WTC11 (cell line): ENCODE measurements at regions not wholly inside any gene's neighbourhood (a gene's known extent, or its start where the extent isn't known, plus 50 kb on each side); places are given as distances from the start of the nearest gene placed in this dataset.

Source experiments
- ATAC-seq: fragments of 200-7000 bp; cut with Tn5 transposase; 2 replicates; pipeline ENCODE4 v1.10.0; 2021; ENCODE audit warnings: mild to moderate bottlenecking, moderate library complexity
- CTCF ChIA-PET: fragments of 300-600 bp; sonication (Branson Sonifier 250); formaldehyde crosslinking; loops from one replicate; lab custom pipeline; 2021; ENCODE audit warnings: antibody characterized with exemption; lab: Charles Lee
- POLR2A ChIA-PET: fragments of 350-600 bp; sonication (Branson Sonifier 250); formaldehyde crosslinking; loops from one replicate; lab custom pipeline; 2021; ENCODE audit warnings: antibody characterized with exemption; lab: Charles Lee
- DNase-seq: peaks from one replicate; pipeline ENCODE4 v3.0.0; 2021; ENCODE audit warnings: low spot score
- H3K27ac Mint-ChIP-seq: 2 replicates; pipeline ENCODE4 v1.8.0; 2021; ENCODE audit warnings: mixed read lengths
- H3K27me3 Mint-ChIP-seq: 2 replicates; pipeline ENCODE4 v1.8.0; 2021; ENCODE audit warnings: low read depth, mild to moderate bottlenecking, moderate library complexity, mixed read lengths
- H3K36me3 Mint-ChIP-seq: 2 replicates; pipeline ENCODE4 v1.8.0; 2021; ENCODE audit warnings: mixed read lengths
- H3K4me1 Mint-ChIP-seq: 2 replicates; pipeline ENCODE4 v1.8.0; 2022; ENCODE audit warnings: mixed read lengths
- H3K4me3 Mint-ChIP-seq: 2 replicates; pipeline ENCODE4 v1.8.0; 2021; ENCODE audit warnings: mild to moderate bottlenecking, moderate library complexity, mixed read lengths
- H3K9me3 Mint-ChIP-seq: 2 replicates; pipeline ENCODE4 v1.8.0; 2021; ENCODE audit warnings: mixed read lengths
- FOXK1 ChIP-seq: sonication (generic); formaldehyde crosslinking; IDR thresholded peaks from 2 replicates; pipeline ENCODE4 v1.8.0; 2022; ENCODE audit warnings: mild to moderate bottlenecking, moderate library complexity, missing genetic modification reagents
- FOXP1 ChIP-seq: sonication (generic); formaldehyde crosslinking; IDR thresholded peaks from 2 replicates; pipeline ENCODE4 v1.8.0; 2022; ENCODE audit warnings: missing genetic modification reagents, mild to moderate bottlenecking, moderate library complexity, borderline replicate concordance
- GTF2I ChIP-seq: fragments of 250-450 bp; sonication (Bioruptor Pico); conservative IDR thresholded peaks from 2 replicates; pipeline ENCODE4 v1.4.0; 2021; ENCODE audit warnings: mild to moderate bottlenecking
- JAZF1 ChIP-seq: fragments of 250-450 bp; sonication (Bioruptor Pico); IDR thresholded peaks from 2 replicates; pipeline ENCODE4 v1.9.0; 2021; ENCODE audit warnings: moderate library complexity, mild to moderate bottlenecking, inconsistent platforms
- JUN ChIP-seq: sonication (generic); formaldehyde crosslinking; IDR thresholded peaks from 2 replicates; pipeline ENCODE4 v1.8.0; 2023; ENCODE audit warnings: mild to moderate bottlenecking, missing genetic modification reagents
- KAT7 ChIP-seq: sonication (generic); formaldehyde crosslinking; IDR thresholded peaks from 2 replicates; pipeline ENCODE4 v1.8.1; 2023; ENCODE audit warnings: missing genetic modification reagents, mild to moderate bottlenecking, borderline replicate concordance
- MYBL2 ChIP-seq: sonication (generic); formaldehyde crosslinking; IDR thresholded peaks from 2 replicates; pipeline ENCODE4 v1.8.1; 2023; ENCODE audit warnings: mild to moderate bottlenecking, moderate library complexity, missing genetic modification reagents
- NFE2L1 ChIP-seq: sonication (generic); formaldehyde crosslinking; IDR thresholded peaks from 2 replicates; pipeline ENCODE4 v1.8.1; 2023; ENCODE audit warnings: missing genetic modification reagents
- NFYB ChIP-seq: sonication (generic); formaldehyde crosslinking; conservative IDR thresholded peaks from 2 replicates; pipeline ENCODE4 v1.8.0; 2022; ENCODE audit warnings: low read depth, missing genetic modification reagents
- ZNF121 ChIP-seq: sonication (generic); formaldehyde crosslinking; IDR thresholded peaks from 2 replicates; pipeline ENCODE4 v1.8.0; 2023; ENCODE audit warnings: missing genetic modification reagents
- ZNF138 ChIP-seq: sonication (generic); formaldehyde crosslinking; conservative IDR thresholded peaks from 2 replicates; pipeline ENCODE4 v1.8.1; 2022; ENCODE audit warnings: mild to moderate bottlenecking, moderate library complexity, missing genetic modification reagents
- ZNF317 ChIP-seq: sonication (generic); formaldehyde crosslinking; IDR thresholded peaks from 2 replicates; pipeline ENCODE4 v1.8.1; 2023; ENCODE audit warnings: low read depth, mild to moderate bottlenecking, moderate library complexity, missing genetic modification reagents, borderline replicate concordance
- ZNF396 ChIP-seq: fragments of 250-450 bp; sonication (Bioruptor Pico); IDR thresholded peaks from 2 replicates; pipeline ENCODE4 v1.8.0; 2021; ENCODE audit warnings: mild to moderate bottlenecking, moderate library complexity, borderline replicate concordance
- ZNF671 ChIP-seq: fragments of 250-450 bp; sonication (Bioruptor Pico); IDR thresholded peaks from 2 replicates; pipeline ENCODE4 v1.8.0; 2021; ENCODE audit warnings: mild to moderate bottlenecking
- TF ChIP-seq, protein P1 (sequence below): sonication (generic); formaldehyde crosslinking; IDR thresholded peaks from 2 replicates; pipeline ENCODE4 v1.8.0; 2023; ENCODE audit warnings: missing genetic modification reagents, mild to moderate bottlenecking, borderline replicate concordance
- TF ChIP-seq, protein P2 (sequence below): sonication (generic); formaldehyde crosslinking; IDR thresholded peaks from 2 replicates; pipeline ENCODE4 v1.8.1; 2022; ENCODE audit warnings: low read depth, mild to moderate bottlenecking, moderate library complexity, missing genetic modification reagents, borderline replicate concordance
- TF ChIP-seq, protein P3 (sequence below): sonication (generic); formaldehyde crosslinking; IDR thresholded peaks from 2 replicates; pipeline ENCODE4 v1.8.1; 2023; ENCODE audit warnings: mild to moderate bottlenecking, missing genetic modification reagents
- TF ChIP-seq, protein P4 (sequence below): fragments of 250-450 bp; sonication (Bioruptor Pico); IDR thresholded peaks from 2 replicates; pipeline ENCODE4 v1.8.0; 2021; ENCODE audit warnings: mild to moderate bottlenecking
- TF ChIP-seq, protein P5 (sequence below): fragments of 250-450 bp; sonication (Bioruptor Pico); IDR thresholded peaks from 2 replicates; pipeline ENCODE4 v1.9.0; 2021; ENCODE audit warnings: mild to moderate bottlenecking
- TF ChIP-seq, protein P6 (sequence below): sonication (generic); formaldehyde crosslinking; IDR thresholded peaks from 2 replicates; pipeline ENCODE4 v1.8.0; 2022; ENCODE audit warnings: mild to moderate bottlenecking, missing genetic modification reagents
- TF ChIP-seq, protein P7 (sequence below): fragments of 200-600 bp; IDR thresholded peaks from 2 replicates; pipeline ENCODE4 v1.8.0; 2022; ENCODE audit warnings: antibody characterized with exemption

DNA sequence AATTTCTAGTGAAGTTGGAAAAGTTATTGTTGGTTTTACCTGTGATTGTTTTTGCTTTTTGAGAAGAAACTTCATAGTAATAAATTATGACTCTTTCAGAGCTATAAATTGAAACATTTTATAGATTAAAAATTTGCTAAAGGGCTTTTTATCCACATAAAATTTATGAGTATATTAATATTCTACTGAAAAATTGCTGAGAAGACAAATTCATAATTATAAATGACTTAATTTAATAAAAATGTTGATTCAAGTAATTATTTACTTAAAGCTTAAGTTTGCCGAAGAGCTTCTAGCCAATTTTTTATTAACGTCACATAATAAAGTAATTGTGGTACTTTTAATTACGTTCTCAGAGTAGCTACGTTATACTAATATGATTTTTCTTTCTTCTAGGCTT is 761.7 kb downstream of the DNAJB9 start:
- Mint-ChIP-seq H3K4me1 (no peaks in the 10 kb centered on the region), H3K36me3 (peaks cover 3% of the 10 kb centered on the region; the same call in 1 of the 2 replicates), H3K4me3 (no peak overlapping the region), H3K27ac (no peak overlapping the region), H3K9me3 (peaks cover 20% of the 10 kb centered on the region), H3K27me3 (no peaks in the 10 kb centered on the region; the same call in 1 of the 2 replicates)
- POLR2A ChIA-PET = no interaction called here
- TF ChIP-seq JUN (no peak), ZNF121 (CRISPR knock-in tag) (no peak), NFYB (no peak), ZNF138 (CRISPR knock-in tag) (no peak), NFE2L1 (CRISPR knock-in tag) (no peak), ZNF671 (CRISPR knock-in tag) (no peak), GTF2I (CRISPR knock-in tag) (no peak)
- TF ChIP-seq, protein P1, sequence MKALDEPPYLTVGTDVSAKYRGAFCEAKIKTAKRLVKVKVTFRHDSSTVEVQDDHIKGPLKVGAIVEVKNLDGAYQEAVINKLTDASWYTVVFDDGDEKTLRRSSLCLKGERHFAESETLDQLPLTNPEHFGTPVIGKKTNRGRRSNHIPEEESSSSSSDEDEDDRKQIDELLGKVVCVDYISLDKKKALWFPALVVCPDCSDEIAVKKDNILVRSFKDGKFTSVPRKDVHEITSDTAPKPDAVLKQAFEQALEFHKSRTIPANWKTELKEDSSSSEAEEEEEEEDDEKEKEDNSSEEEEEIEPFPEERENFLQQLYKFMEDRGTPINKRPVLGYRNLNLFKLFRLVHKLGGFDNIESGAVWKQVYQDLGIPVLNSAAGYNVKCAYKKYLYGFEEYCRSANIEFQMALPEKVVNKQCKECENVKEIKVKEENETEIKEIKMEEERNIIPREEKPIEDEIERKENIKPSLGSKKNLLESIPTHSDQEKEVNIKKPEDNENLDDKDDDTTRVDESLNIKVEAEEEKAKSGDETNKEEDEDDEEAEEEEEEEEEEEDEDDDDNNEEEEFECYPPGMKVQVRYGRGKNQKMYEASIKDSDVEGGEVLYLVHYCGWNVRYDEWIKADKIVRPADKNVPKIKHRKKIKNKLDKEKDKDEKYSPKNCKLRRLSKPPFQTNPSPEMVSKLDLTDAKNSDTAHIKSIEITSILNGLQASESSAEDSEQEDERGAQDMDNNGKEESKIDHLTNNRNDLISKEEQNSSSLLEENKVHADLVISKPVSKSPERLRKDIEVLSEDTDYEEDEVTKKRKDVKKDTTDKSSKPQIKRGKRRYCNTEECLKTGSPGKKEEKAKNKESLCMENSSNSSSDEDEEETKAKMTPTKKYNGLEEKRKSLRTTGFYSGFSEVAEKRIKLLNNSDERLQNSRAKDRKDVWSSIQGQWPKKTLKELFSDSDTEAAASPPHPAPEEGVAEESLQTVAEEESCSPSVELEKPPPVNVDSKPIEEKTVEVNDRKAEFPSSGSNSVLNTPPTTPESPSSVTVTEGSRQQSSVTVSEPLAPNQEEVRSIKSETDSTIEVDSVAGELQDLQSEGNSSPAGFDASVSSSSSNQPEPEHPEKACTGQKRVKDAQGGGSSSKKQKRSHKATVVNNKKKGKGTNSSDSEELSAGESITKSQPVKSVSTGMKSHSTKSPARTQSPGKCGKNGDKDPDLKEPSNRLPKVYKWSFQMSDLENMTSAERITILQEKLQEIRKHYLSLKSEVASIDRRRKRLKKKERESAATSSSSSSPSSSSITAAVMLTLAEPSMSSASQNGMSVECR (CRISPR knock-in tag) = no peak
- TF ChIP-seq, protein P2, sequence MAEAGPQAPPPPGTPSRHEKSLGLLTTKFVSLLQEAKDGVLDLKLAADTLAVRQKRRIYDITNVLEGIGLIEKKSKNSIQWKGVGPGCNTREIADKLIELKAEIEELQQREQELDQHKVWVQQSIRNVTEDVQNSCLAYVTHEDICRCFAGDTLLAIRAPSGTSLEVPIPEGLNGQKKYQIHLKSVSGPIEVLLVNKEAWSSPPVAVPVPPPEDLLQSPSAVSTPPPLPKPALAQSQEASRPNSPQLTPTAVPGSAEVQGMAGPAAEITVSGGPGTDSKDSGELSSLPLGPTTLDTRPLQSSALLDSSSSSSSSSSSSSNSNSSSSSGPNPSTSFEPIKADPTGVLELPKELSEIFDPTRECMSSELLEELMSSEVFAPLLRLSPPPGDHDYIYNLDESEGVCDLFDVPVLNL (CRISPR knock-in tag) = no peak
- TF ChIP-seq, protein P3, sequence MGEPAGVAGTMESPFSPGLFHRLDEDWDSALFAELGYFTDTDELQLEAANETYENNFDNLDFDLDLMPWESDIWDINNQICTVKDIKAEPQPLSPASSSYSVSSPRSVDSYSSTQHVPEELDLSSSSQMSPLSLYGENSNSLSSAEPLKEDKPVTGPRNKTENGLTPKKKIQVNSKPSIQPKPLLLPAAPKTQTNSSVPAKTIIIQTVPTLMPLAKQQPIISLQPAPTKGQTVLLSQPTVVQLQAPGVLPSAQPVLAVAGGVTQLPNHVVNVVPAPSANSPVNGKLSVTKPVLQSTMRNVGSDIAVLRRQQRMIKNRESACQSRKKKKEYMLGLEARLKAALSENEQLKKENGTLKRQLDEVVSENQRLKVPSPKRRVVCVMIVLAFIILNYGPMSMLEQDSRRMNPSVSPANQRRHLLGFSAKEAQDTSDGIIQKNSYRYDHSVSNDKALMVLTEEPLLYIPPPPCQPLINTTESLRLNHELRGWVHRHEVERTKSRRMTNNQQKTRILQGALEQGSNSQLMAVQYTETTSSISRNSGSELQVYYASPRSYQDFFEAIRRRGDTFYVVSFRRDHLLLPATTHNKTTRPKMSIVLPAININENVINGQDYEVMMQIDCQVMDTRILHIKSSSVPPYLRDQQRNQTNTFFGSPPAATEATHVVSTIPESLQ (CRISPR knock-in tag) = no peak
- TF ChIP-seq, protein P4, sequence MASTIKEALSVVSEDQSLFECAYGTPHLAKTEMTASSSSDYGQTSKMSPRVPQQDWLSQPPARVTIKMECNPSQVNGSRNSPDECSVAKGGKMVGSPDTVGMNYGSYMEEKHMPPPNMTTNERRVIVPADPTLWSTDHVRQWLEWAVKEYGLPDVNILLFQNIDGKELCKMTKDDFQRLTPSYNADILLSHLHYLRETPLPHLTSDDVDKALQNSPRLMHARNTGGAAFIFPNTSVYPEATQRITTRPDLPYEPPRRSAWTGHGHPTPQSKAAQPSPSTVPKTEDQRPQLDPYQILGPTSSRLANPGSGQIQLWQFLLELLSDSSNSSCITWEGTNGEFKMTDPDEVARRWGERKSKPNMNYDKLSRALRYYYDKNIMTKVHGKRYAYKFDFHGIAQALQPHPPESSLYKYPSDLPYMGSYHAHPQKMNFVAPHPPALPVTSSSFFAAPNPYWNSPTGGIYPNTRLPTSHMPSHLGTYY = no peak
- TF ChIP-seq, protein P5, sequence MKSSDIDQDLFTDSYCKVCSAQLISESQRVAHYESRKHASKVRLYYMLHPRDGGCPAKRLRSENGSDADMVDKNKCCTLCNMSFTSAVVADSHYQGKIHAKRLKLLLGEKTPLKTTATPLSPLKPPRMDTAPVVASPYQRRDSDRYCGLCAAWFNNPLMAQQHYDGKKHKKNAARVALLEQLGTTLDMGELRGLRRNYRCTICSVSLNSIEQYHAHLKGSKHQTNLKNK (CRISPR knock-in tag) = no peak
- DNase-seq (no peak), ATAC-seq (no peak)
- CTCF ChIA-PET = no interaction called here

DNA sequence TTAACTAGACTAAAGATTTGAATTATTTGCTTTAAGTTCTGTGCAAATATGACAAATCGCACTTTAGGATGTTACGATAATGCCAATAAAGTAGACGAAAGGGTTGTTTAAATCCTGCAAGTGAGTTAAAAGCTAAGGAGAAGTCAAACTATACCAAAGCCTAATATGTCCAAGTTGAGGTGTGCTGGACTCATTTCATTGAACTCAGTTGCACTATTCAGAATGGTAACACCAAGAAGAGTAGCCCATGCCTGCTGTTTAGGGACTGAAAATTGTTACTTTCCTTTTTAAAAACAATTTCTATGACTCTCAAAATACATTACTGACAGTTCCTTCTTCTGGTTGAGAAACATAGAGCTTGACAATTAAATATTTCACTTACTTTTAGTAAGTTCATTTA is 766.3 kb downstream of the DNAJB9 start:
- Mint-ChIP-seq H3K27me3 (no peaks in the 10 kb centered on the region; the same call in 1 of the 2 replicates), H3K4me3 (no peak overlapping the region), H3K27ac (no peak overlapping the region), H3K36me3 (no peaks in the 10 kb centered on the region), H3K9me3 (peaks cover 4% of the 10 kb centered on the region), H3K4me1 (no peaks in the 10 kb centered on the region)
- ChIA-PET CTCF (no interaction called here), POLR2A (no interaction called here)
- DNase-seq (no peak), ATAC-seq (no peak)
- TF ChIP-seq, protein P6, sequence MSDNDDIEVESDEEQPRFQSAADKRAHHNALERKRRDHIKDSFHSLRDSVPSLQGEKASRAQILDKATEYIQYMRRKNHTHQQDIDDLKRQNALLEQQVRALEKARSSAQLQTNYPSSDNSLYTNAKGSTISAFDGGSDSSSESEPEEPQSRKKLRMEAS (CRISPR knock-in tag) = no peak
- no peak for TF ChIP-seq KAT7 (CRISPR knock-in tag)
- TF ChIP-seq MYBL2 = no peak
- TF ChIP-seq, protein P4 = no peak
- TF ChIP-seq JAZF1 (CRISPR knock-in tag) = no peak
- no peak for TF ChIP-seq FOXK1 (CRISPR knock-in tag)
- TF ChIP-seq ZNF396 (CRISPR knock-in tag) = no peak
- TF ChIP-seq, protein P7, sequence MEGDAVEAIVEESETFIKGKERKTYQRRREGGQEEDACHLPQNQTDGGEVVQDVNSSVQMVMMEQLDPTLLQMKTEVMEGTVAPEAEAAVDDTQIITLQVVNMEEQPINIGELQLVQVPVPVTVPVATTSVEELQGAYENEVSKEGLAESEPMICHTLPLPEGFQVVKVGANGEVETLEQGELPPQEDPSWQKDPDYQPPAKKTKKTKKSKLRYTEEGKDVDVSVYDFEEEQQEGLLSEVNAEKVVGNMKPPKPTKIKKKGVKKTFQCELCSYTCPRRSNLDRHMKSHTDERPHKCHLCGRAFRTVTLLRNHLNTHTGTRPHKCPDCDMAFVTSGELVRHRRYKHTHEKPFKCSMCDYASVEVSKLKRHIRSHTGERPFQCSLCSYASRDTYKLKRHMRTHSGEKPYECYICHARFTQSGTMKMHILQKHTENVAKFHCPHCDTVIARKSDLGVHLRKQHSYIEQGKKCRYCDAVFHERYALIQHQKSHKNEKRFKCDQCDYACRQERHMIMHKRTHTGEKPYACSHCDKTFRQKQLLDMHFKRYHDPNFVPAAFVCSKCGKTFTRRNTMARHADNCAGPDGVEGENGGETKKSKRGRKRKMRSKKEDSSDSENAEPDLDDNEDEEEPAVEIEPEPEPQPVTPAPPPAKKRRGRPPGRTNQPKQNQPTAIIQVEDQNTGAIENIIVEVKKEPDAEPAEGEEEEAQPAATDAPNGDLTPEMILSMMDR = no peak
- TF ChIP-seq FOXP1 (CRISPR knock-in tag) = no peak
- TF ChIP-seq ZNF317 (CRISPR knock-in tag) = no peak
